ENCODE measurements at regions not wholly inside any gene's neighbourhood (a gene's known extent, or its start where the extent isn't known, plus 50 kb on each side); places are given as distances from the start of the nearest gene placed in this dataset.

- DNase-seq: no peak
- Mint-ChIP-seq H3K4me1 (peaks cover 22% of the 10 kb centered on the region), H3K27ac (no peak overlapping the region), H3K4me3 (no peak overlapping the region), H3K27me3 (ENCODE audit: insufficient read depth) (no peaks in the 10 kb centered on the region), H3K36me3 (ENCODE audit: low read depth) (no peaks in the 10 kb centered on the region), H3K9me3 (peaks cover 4% of the 10 kb centered on the region)
- Histone ChIP-seq H3K36me3 (ENCODE audit: control insufficient read depth, insufficient read depth, low read length) (no peaks in the 10 kb centered on the region), H3K4me1 (ENCODE audit: control insufficient read depth, insufficient read depth, low read length) (peaks cover 2% of the 10 kb centered on the region), H3K27ac (ENCODE audit: low read depth, low read length) (no peak overlapping the region), H3K27me3 (ENCODE audit: control insufficient read depth, insufficient read depth, low read length, poor library complexity, severe bottlenecking) (no peaks in the 10 kb centered on the region), H3K9me3 (ENCODE audit: control insufficient read depth, low read length) (peaks cover 9% of the 10 kb centered on the region), H3K4me3 (ENCODE audit: low read length) (no peak overlapping the region), H3K9ac (ENCODE audit: extremely low read depth, low read length, poor library complexity, severe bottlenecking) (no peak overlapping the region)
- no peak for TF ChIP-seq CTCF (conservative IDR thresholded peaks at IDR 0.05)
Measured at GRCh38 chr9:30964332-30964731, 1420.1 kb upstream of the ACO1 start.

GRCh38 chr9:30967476-30967875 lies 1417.0 kb upstream of the ACO1 start:
- H3K4me1 Mint-ChIP-seq: peaks cover 3% of the 10 kb centered on the region
- H3K27ac ChIP-seq (ENCODE audit: low read depth, low read length): no peak overlapping the region
- H3K9me3 ChIP-seq (ENCODE audit: control insufficient read depth, low read length): peaks cover 9% of the 10 kb centered on the region
- peaks cover 4% of the 10 kb centered on the region for H3K9me3 Mint-ChIP-seq
- no peak overlapping the region for H3K9ac ChIP-seq (ENCODE audit: extremely low read depth, low read length, poor library complexity, severe bottlenecking)
- no peak for DNase-seq
- H3K4me3 ChIP-seq (ENCODE audit: low read length): no peak overlapping the region
- H3K27me3 Mint-ChIP-seq (ENCODE audit: insufficient read depth): no peaks in the 10 kb centered on the region
- H3K27ac Mint-ChIP-seq: peak overlapping the region; percentile 23
- no peaks in the 10 kb centered on the region for H3K4me1 ChIP-seq (ENCODE audit: control insufficient read depth, insufficient read depth, low read length)
- no peaks in the 10 kb centered on the region for H3K27me3 ChIP-seq (ENCODE audit: control insufficient read depth, insufficient read depth, low read length, poor library complexity, severe bottlenecking)
- H3K36me3 ChIP-seq (ENCODE audit: control insufficient read depth, insufficient read depth, low read length): no peaks in the 10 kb centered on the region
- peak; percentile 33 for TF ChIP-seq CTCF (conservative IDR thresholded peaks at IDR 0.05)
- H3K4me3 Mint-ChIP-seq: no peak overlapping the region
- no peaks in the 10 kb centered on the region for H3K36me3 Mint-ChIP-seq (ENCODE audit: low read depth)
- WGBS, 2 experiments (ENCODE audit: insufficient coverage in 1 of 2, insufficient read length in 1 of 2): 100% methylated on average over 1 of the region's 1 CpG; no CpG with 5 or more reads in 1 of the 2 experiments

GRCh38 chr9:30970186-30970585 lies 1414.3 kb upstream of the ACO1 start:
- Histone ChIP-seq H3K27me3 (ENCODE audit: control insufficient read depth, insufficient read depth, low read length, poor library complexity, severe bottlenecking) (no peaks in the 10 kb centered on the region), H3K9me3 (ENCODE audit: control insufficient read depth, low read length) (no peaks in the 10 kb centered on the region), H3K4me3 (ENCODE audit: low read length) (no peak overlapping the region), H3K9ac (ENCODE audit: extremely low read depth, low read length, poor library complexity, severe bottlenecking) (no peak overlapping the region), H3K36me3 (ENCODE audit: control insufficient read depth, insufficient read depth, low read length) (no peaks in the 10 kb centered on the region), H3K4me1 (ENCODE audit: control insufficient read depth, insufficient read depth, low read length) (no peaks in the 10 kb centered on the region), H3K27ac (ENCODE audit: low read depth, low read length) (no peak overlapping the region)
- Mint-ChIP-seq H3K27me3 (ENCODE audit: insufficient read depth) (no peaks in the 10 kb centered on the region), H3K36me3 (ENCODE audit: low read depth) (no peaks in the 10 kb centered on the region), H3K4me1 (peaks cover 3% of the 10 kb centered on the region), H3K4me3 (no peak overlapping the region), H3K27ac (no peak overlapping the region), H3K9me3 (no peaks in the 10 kb centered on the region)
- WGBS, 2 experiments (ENCODE audit: insufficient coverage in 1 of 2, insufficient read length in 1 of 2): 93% methylated on average over 2 of the region's 2 CpGs; no CpG with 5 or more reads in 1 of the 2 experiments
- TF ChIP-seq CTCF (conservative IDR thresholded peaks at IDR 0.05): no peak
- DNase-seq: no peak
